Activated CD4-positive, alpha-beta T cell treated with anti-CD3 and anti-CD28 coated beads, Interleukin-2, amount 50 U/mL, for 16 hours (primary cell): ENCODE measurements at regions not wholly inside any gene's neighbourhood (a gene's known extent, or its start where the extent isn't known, plus 50 kb on each side); places are given as distances from the start of the nearest gene placed in this dataset.
"Not testable (repeated sequence)": the region's sequence is repeated elsewhere in the genome, so short reads cannot be mapped to it uniquely, and the experiment has no call there.

ENCODE experiments used
- DNase-seq: peaks from one replicate; pipeline ENCODE4 v3.0.0-alpha.2; 2020

GRCh38 chr7:138169441-138169851, 93.2 kb downstream of the AKR1D1 start:
- DNase-seq = no peak

DNA sequence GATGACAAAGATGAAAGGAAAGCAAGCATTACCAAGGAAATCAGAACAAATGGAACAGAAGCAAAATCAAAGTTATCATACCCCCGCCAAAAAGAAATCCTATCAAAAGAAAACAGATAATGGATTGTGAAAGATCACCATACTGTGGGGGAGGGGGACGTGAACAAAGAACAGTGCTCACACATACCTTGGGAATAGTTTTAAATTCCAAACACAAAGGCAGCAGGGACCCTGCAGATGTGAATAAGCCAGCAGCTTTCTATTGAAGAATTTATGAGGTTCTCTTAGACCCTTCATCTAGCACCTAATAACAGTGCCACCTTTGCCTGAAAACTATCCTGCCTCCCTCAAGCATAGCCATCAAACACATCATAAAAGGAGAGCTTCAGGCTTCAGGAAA, 94.0 kb downstream of the AKR1D1 start:
- no peak for DNase-seq

GRCh38 chr7:138170959-138171703, 94.9 kb downstream of the AKR1D1 start:
- DNase-seq = peak; percentile 54

DNA sequence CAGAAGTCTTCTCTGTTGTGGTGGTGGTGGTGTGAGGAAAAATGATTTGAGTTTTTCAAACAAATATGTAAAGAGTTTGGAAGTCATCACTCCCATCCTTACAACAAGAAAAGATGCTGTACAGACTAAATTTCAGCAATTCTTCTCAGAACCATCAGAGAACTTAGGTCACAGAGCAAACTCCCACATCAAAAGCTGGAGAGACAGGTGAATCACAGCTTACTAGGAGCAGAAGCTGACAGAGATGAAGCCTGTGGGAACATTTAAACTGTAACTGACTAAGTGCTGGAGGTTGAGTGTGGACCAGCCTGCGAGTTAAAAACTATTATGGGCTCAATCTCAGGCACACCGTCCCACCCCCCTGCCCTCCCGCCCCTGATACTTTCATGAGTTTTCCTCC, 97.3 kb downstream of the AKR1D1 start:
- DNase-seq = no peak

DNA sequence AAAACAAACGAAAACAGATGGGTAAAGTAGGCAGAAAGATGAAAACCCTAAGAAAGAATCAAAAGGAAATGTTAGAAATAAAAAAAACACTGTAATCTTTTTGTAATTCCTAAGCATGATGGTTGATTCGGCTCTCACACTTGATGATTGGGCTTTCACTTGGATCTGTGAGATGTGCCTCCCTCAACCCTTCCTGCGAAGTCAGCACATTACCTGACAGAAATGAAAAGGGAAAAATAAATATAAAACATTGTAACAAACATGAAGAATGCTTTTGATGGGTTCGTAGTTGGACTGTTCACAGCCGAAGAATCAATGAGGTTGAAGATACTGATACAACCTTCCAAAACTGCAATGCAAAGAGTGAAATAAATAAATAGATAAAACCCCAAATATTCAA, 99.8 kb downstream of the AKR1D1 start:
- no peak for DNase-seq

DNA sequence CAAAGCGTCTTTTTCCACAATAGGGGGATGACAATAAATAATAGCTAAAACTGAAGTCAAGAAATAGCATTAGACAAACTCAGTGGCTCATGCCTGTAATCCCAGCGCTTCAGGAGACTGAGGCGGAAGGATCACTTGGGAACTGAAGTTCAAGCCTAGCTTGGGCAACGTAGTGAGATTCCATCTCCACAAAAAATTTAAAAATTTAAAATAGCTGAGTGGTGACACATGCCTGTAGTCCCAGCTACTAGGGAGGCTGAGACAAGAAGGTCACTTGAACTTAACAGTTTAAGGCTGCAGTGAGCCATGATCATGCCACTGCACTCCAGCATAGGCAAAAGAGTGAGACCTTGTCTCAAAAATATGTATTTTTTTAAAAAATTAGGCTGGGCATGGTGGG, 107.9 kb downstream of the AKR1D1 start:
- no peak for DNase-seq

- DNase-seq = no peak
Measured at GRCh38 chr7:138185132-138185908, 109.1 kb downstream of the AKR1D1 start.

- DNase-seq = no peak
Measured at GRCh38 chr7:138186951-138187351, 110.7 kb downstream of the AKR1D1 start.

- no peak for DNase-seq
Measured at GRCh38 chr7:138188290-138188858, 112.1 kb downstream of the AKR1D1 start.

GRCh38 chr7:138194567-138194966, 118.3 kb downstream of the AKR1D1 start:
- DNase-seq = no peak

- no peak for DNase-seq
Measured at GRCh38 chr7:138195151-138195571, 118.9 kb downstream of the AKR1D1 start.

DNA sequence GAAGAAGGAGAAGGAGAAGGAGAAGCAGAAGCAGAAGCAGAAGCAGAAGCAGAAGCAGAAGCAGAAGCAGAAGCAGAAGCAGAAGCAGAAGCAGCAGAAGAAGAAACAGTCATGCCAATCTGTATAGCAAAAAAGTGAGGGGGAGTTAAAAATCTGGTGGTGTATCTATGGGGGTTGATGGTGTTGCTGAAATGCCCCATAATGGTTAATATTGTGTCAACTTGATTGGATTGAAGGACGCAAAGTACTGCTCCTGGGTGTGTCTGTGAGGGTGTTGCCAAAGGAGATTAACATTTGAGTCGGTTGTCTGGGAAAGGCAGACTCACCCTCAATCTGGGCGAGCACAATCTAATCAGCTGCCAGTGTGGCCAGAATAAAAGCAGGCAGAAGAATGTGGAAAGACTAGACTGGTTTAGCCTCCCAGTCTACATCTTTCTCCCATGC, 120.3 kb downstream of the AKR1D1 start:
- DNase-seq = not testable (repeated sequence)

- no peak for DNase-seq
Measured at GRCh38 chr7:138196971-138197896, 121.0 kb downstream of the AKR1D1 start.

DNA sequence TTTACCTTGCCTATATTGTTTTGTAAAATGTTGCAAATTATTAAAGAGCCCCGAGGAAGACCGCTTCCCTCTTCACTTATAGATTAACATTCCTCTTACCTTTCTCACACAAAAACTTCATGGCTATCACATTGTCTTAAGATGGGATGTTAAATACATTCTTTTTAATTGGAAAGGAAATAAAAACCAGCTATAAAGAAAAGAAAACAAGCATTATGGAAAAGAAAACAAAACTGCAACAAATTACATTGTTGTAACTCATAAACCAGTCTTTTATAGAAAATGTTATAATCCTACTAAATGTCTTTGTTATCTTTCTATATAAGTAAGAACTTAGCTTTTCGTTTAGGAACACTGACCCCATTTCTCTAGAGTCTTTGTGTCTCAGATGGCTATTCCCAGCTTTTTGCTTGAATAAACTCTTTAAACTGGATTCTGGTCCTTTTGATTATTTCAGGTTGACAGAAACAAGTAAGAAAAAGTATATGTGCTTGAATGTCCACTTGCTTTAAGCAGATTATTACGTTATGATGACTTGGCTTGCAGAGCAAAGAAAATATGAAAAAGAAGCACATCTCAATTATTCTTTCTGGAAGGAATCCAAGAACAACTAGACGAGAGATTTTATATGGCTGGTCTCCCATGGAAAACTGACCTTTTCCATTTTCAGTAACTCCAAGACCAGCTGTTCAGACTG, 128.2 kb downstream of the AKR1D1 start:
- DNase-seq = no peak

DNA sequence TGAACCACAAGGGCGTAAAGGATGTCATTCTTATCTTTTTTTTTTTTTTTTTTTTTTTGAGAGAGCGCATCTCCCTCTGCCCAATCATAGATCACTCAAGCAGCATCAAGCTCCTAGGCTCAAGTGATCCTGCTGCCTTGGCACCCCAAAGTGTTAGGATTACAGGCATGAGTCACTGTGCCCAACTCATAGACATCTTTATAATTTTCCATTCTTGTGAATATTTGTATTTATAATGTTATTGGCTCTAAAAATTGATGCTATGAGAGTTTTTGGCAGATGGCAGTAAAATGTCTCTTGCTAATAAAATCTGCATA, 128.7 kb downstream of the AKR1D1 start:
- no peak for DNase-seq

- no peak for DNase-seq
Measured at GRCh38 chr7:138205614-138206150, 129.4 kb downstream of the AKR1D1 start.

- no peak for DNase-seq
Measured at GRCh38 chr7:138207555-138207971, 131.3 kb downstream of the AKR1D1 start.

DNA sequence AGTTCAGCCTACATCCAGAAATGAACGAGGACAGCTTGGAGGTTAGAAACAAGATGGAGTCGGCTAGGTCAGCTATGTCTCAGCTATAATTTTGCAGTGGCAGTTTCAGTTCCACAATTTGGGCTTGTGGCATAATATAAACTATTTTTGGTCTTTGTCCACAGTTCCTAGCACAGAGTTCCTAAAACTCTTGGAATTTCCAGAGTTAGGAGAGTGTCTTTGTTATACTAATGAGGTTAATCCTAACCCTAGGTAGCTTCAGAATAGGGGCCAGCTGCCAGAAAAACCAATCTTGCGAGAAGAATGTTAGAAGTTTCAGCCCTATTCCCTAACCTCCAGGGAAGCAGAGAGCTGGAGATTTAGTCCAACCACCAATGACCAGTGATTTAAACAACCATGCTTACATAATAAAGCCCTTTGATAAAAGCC, 131.9 kb downstream of the AKR1D1 start:
- DNase-seq = no peak

DNA sequence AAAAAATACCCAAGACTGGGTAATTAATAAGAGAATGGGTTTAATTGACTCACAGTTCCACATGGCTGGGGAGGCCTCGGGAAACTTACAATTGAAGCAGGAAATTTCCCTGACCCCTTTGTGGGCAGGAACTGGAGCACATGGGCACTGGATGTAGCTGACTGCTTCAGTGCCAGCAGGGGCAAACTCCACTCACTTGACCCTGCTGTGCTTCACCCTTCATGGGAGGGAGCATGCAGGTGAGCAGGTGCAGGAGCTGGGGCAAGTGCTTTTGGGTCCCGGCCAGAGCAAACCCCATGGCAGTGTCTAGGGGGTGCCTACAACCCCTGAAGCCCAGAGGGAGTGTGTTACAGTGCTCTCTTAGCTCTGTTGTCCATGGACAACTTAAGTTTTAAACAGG, 132.6 kb downstream of the AKR1D1 start:
- DNase-seq = no peak

DNA sequence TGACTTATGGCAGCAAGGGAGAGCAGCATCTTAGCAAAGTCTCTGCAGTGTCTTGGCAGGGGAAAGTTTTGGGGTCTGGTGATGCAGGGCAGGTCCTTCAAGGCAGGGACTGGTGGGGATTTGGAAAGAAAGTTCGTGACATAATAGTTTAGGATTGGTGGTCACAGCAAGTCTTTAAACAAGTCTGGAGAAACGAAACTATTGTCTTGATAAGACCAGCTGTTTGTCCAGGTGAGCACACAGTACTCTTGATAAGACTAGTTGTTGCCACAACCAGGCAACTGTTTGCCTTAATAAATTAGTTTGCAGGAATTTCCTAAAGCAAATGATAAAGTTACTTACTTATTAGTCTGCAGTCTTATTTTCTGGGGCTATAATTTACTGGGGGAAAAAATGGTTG, 136.1 kb downstream of the AKR1D1 start:
- DNase-seq = no peak

- DNase-seq = no peak
Measured at GRCh38 chr7:138214926-138215325, 138.7 kb downstream of the AKR1D1 start.

- DNase-seq = not testable (repeated sequence)
Measured at GRCh38 chr7:138220321-138220720, 144.1 kb downstream of the AKR1D1 start.
